T47D (cell line): ENCODE measurements at regions not wholly inside any gene's neighbourhood (a gene's known extent, or its start where the extent isn't known, plus 50 kb on each side); places are given as distances from the start of the nearest gene placed in this dataset.

Source experiments
- DNase-seq, 2 experiments: peaks; one replicate each; pipeline versions ENCODE4 v3.0.0 to v3.0.0-alpha.2; 2011 to 2012; ENCODE audit warnings: low read depth in 1 of 2, low spot score in 1 of 2
- JUND ChIP-seq: IDR thresholded peaks from 2 replicates; pipeline ENCODE4 v1.6.1; 2012; ENCODE audit warnings: low read depth
- in situ Hi-C: cut with HindIII; loops from 2 replicates; pipeline ENCODE4 v1.10.0; 2016; ENCODE audit warnings: low sequenced_read_pairs, low pct_unique_long_range_greater_than_20kb

DNA sequence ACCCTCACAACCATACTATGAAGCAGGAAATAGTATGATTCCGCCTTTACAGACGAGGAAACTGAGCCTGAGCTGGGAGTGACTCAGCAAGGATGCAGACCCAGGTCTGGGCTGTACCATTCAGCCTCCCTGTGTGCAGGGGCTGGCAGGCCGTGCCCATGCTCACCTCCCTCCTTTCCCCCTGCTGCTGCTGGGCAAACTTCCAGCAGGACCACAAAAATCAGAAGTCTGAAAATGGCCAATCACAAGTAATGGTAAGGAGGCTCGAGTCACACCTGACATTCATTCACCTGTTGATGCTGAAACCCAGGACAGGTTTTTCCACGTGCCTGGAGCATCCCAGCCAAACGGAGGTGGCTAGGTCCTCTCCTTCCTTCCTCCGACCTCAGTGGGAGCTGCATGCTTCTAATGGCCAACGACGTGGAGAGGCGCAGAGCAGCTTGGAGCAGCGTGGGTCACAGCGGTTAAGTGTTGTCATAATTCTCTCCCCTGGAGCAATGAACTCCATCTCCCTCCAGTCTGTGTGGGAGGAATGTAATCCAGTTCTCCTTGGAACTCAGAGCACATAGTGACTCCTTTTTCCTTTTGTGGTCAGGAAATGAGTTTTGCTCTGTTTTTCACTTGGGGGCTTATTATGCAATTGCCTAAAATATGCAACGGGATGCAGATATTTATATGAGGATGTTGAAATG lies 371.7 kb downstream of the BCOR start:
- no peak for TF ChIP-seq JUND
- DNase-seq: peak in 1 of 2 experiments; percentile 52
- in situ Hi-C loops: no loop called here

DNA sequence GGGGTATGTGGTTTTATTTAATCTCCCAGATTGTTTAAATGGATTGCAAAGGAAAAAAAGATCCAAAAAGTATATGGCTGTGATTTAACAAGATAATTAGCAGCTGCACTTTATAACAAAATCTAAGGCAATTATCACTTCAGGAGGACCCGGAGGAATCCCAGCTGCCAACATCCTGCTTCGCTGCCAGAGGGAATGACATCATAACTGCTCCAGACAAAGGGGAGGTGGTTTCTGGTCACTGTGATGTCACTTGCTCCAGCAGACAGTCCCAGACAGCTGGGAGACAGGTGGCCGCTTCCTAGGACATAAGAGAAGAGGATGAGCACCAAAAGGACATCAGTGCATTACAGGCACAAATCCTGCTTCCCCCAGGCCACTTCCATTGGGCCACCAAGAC lies 371.0 kb downstream of the BCOR start:
- no peak for DNase-seq
- in situ Hi-C loops: no loop called here

DNA sequence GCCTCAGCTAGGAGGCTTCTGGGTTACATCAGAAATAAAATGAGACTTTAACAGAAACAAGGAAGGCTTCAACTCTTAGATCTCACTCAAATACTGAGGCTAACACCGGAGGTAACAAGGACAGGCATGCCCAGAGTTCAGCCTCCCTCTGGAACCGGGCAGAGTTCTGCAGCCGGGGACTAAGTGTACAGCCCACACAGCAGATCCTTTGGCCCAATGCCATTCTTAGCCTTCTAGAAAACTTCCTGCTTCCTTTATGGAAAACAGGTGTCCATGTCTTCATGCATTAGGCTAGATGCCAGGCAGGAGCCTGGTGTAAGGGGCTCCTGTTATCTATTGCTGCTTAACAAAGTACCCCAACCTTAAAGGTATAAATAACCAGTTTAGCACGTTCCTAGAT lies 369.7 kb downstream of the BCOR start:
- DNase-seq: no peak
- no peak for TF ChIP-seq JUND
- in situ Hi-C loops: no loop called here

More for the DNA sequence above, 371.0 kb downstream of the BCOR start:
- no peak for TF ChIP-seq JUND

DNA sequence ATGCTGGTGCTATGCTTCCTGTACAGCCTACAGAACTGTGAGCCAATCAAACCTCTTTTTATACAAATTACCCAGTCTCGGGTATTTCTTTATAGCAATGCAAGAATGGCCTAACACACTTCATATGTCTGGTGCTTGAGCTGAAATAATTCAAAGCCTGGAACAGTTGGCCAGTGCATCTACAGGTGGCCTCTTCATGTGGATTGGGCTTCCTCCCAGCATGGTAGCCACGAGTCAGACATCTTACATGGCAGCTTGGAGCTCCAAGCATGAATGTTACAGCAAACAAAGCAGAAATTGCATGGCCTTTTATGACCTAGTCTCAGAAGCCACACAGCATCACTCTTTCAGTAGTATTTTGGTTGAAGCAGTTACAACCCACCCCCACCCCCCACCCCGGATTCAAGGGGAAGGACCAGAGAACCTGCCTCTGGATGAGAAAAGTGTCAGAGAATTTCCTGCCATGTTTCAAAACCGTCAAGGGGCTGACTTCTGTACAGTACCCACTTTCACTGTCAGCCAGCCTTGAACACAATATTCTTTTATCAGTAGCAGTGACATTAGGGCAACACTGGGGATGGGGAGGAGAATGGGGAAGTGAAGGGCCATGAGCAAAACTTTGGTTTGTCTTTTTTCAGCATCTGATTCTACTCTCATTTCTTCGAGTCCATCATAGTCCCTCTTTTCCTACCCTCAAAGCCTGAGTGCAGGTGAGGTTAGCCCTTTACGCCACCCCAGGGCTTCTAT lies 368.7 kb downstream of the BCOR start:
- DNase-seq: no peak
- TF ChIP-seq JUND: no peak
- in situ Hi-C loops: no loop called here

DNA sequence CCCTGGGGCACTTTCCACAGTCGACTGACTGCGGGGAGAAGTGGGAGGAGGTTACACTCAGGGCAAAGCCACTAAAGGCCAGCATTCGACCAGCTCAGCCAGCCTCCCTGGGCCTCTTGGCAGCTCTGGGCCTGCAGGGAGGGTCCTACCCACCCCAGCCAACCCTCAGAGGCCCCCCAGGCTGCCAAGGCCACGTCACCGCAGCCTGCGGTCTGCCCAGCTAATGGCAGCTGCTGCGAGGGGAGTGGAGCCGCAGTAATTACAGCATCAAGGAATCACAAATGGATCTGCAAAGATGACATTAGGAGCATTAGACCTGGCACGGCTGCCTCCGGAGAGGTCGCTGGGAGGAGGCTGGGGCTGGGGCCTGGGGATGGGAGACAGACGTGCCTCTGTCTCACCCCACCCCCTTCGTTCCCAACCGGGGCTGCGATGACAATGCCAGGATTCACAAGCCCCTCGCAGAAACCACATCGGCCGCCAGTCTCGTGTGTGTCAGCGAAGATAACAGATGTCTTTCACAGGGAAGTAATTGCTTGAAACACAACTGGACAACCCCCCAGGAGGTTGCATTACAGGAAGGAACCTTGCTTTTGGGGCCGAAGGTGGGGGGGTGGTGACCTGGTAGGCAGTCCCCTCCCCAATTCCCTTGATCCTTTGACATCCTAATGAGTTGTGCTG lies 367.6 kb downstream of the BCOR start:
- DNase-seq: no peak
- in situ Hi-C loops: no loop called here
- TF ChIP-seq JUND: no peak

DNA sequence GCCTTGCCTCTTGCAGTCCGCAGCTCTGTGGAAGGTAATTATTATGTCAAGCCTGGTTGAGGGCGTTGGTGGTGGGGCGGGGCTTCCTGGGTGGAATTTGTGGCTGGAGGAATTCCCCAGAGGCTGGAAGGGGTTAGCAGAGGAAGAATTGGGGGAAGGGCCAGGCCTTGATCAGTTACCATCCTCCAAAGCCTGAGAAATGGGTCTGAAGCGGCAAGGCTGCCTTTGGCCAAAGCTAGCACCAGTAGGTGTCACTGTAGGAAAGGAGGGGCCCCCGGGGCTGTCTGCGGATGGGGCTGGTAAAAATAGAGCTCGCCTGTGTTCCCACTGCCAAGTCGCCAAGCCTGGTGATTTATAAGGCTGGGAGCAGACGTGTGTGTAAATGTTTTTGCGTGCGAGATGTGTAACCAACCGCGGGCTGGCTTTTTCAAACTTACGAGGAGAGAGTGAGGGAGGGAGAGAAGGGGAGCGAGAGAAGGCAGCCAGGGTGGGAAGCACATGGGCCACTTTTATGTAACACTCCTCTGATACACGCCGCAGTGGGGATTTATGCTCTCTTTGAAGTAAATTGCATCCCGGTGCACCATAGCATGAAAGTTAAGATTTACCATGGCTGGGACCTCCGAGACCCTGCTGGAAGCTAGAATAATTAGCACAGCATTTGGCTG lies 367.0 kb downstream of the BCOR start:
- TF ChIP-seq JUND: no peak
- peak in 1 of 2 experiments; percentile 48 for DNase-seq
- in situ Hi-C loops: no loop called here

DNA sequence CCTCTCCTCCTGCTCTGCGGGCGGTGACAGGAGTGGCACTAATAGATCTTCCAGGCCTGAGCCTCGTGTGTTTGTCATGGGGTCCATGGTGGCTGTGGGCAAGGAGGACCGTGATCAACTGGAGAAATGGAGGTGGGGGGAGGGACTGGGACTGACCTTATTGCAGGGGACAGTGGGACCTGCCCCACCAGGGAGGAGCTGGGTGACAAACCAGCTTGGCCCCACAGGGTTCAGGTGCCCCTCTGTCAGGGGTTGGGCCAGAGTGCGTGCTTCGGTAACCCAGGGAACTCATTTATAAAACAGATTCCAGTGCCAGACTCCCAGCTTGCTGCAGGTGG lies 366.5 kb downstream of the BCOR start:
- in situ Hi-C loops: no loop called here
- TF ChIP-seq JUND: no peak

DNA sequence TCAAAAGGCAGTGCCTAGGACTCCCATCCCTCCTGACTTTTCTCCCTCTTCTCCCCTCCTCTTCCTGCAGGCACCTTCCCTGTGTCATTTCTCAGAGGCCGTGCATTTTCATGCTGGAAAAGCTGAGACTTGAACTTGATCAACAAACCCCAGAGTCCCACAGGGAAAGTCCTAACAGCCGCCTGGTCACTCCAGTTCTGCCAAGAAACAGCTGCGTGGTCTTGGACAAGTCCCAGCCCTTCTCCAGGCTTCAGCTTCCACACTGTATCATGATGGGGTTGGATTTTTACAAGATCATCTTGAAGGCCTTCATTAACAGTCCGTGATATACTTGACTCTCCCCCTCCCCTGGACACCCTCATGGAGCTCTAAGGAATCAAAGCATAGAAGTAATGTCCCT lies 366.0 kb downstream of the BCOR start:
- in situ Hi-C loops: no loop called here
- DNase-seq: no peak

More for the DNA sequence above, 366.5 kb downstream of the BCOR start:
- no peak for DNase-seq

DNA sequence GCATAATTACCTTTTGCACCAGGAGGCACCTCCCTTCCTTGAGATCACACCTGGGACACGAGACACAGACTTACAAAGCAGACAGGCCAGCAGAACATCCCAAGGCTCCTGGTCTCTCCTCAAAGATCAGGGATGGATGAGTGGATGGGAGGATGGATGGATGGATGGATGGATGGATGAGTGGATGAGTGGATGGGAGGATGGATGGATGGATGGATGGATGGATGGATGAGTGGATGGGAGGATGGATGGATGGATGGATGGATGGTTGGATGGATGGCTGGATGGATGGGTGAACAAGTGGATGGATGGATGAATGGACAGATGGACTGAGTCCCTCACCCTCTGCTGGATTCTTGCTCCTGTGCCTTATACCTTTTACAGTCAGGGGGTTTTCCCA lies 364.0 kb downstream of the BCOR start:
- no peak for DNase-seq
- TF ChIP-seq JUND: no peak
- in situ Hi-C loops: no loop called here

More for the DNA sequence above, 366.0 kb downstream of the BCOR start:
- no peak for TF ChIP-seq JUND

DNA sequence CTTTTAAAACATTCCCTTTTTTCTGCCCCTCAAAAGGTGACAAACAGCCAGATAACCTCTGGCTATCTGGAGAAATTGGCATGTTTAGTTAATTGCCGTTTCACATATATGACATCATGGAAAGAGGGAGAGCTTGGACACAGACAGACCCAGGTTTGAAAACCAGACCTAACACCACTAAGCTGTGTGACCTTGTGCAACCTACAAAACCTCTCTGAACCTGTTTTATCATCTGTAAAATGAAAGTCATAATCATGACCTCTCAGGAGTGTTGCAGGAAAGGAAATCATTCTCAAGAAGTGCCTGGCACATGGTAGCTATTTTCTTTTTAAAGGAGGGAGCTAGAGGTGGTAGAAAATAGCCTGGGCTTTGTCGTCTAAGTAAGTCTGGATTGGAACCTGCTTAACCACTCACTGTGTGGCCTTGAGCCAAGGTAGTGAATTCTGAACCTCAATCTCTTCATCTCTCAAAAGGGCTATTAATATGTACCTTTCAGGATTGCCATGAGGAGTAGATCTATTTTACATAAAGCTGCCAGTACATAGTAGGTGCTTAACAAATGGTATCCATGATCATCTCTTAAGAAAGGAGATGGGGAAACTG lies 363.5 kb downstream of the BCOR start:
- in situ Hi-C loops: no loop called here
- peak; percentile 19 to 88 for DNase-seq
- TF ChIP-seq JUND: no peak

DNA sequence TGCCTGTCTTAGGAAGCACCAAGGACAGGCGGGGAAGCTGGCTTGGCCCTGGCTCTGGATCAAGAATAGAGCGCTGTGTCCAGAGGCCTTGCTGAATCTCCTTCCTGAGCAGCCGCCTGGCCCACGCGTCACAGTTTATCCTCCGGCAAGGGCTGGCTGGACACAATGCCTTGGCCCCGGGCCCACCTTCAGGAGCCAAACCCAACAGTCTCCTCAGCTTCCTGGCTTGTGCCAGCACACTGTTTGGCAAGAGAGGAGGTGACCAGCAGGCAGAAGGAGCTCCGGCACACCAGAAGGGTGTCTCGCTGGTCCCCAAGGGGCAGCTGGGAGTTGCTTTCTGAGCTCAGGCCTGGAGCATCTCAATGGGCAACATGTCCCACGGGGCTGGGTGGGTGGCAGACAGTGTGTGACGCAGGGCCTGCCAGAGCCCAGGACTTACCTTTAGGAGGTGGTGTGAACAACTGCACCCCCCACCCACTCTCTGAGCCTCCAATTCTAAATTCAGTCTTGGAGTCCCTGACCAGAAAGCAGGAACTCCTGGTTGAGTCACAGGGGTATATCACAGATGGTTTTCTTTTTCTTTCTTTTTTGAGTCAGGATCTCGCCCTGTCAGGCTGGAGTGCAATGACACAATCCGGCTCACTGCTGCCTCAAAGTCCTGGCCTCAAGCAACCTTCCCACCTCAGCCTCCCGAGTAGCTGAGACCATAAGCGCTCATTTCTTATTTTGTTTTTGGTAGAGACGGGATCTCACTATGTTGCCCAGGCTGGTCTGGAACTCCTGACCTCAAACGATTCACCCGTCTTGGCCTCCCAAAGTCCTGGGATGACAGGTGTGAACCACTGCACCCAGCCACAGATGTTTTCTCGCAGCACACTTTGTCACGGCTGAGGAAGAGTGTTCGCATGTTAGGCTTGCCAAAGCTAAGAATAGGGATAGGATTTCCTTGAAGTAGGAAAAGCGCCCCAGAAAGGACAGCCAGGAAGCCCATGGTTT lies 361.2 kb downstream of the BCOR start:
- TF ChIP-seq JUND: no peak
- in situ Hi-C loops: no loop called here
- DNase-seq: peak; percentile 33 to 86
